ENCODE measurements at regions not wholly inside any gene's neighbourhood (a gene's known extent, or its start where the extent isn't known, plus 50 kb on each side); places are given as distances from the start of the nearest gene placed in this dataset.

- H3K27ac ChIP-seq, result no peak overlapping the region
- ATAC-seq, result no peak
- intact Hi-C loops (cut with DNase I), result no loop called here
Observed at GRCh38 chr18:23359421-23359820, 93.7 kb upstream of the RIOK3 start.

GRCh38 chr18:23363865-23364570 is 89.1 kb upstream of the RIOK3 start:
- no peak for ATAC-seq
- Histone ChIP-seq H3K27ac (no peak overlapping the region), H3K27me3 (ENCODE audit: low read depth) (no peaks in the 10 kb centered on the region), H3K4me3 (no peak overlapping the region), H3K4me1 (no peaks in the 10 kb centered on the region), H3K36me3 (no peaks in the 10 kb centered on the region), H3K9me3 (no peaks in the 10 kb centered on the region)
- no peak for DNase-seq
- no peak for TF ChIP-seq CTCF (IDR thresholded peaks at IDR 0.05)
- intact Hi-C loops (cut with DNase I), result no loop called here

More at GRCh38 chr18:23359421-23359820, 93.7 kb upstream of the RIOK3 start:
- Histone ChIP-seq H3K9me3 (no peaks in the 10 kb centered on the region), H3K36me3 (no peaks in the 10 kb centered on the region), H3K4me3 (no peak overlapping the region), H3K27me3 (ENCODE audit: low read depth) (no peaks in the 10 kb centered on the region), H3K4me1 (peaks cover 30% of the 10 kb centered on the region)
- DNase-seq, result no peak
- no peak for TF ChIP-seq CTCF (IDR thresholded peaks at IDR 0.05)

GRCh38 chr18:23365602-23366001 is 87.5 kb upstream of the RIOK3 start:
- intact Hi-C loops (cut with DNase I), result no loop called here
- no peak overlapping the region for H3K4me3 ChIP-seq
- H3K27ac ChIP-seq, result no peak overlapping the region
- H3K27me3 ChIP-seq (ENCODE audit: low read depth), result no peaks in the 10 kb centered on the region
- ATAC-seq (no peak), DNase-seq (no peak)
- H3K9me3 ChIP-seq, result no peaks in the 10 kb centered on the region
- TF ChIP-seq CTCF (IDR thresholded peaks at IDR 0.05), result no peak
- H3K4me1 ChIP-seq, result no peaks in the 10 kb centered on the region
- H3K36me3 ChIP-seq, result no peaks in the 10 kb centered on the region

GRCh38 chr18:23369266-23369665 is 83.8 kb upstream of the RIOK3 start:
- Histone ChIP-seq H3K4me1 (no peaks in the 10 kb centered on the region), H3K36me3 (no peaks in the 10 kb centered on the region), H3K27me3 (ENCODE audit: low read depth) (no peaks in the 10 kb centered on the region), H3K27ac (no peak overlapping the region), H3K4me3 (no peak overlapping the region), H3K9me3 (no peaks in the 10 kb centered on the region)
- ATAC-seq, result no peak
- TF ChIP-seq CTCF (IDR thresholded peaks at IDR 0.05), result no peak
- intact Hi-C loops (cut with DNase I), result no loop called here
- no peak for DNase-seq

- DNase-seq (no peak), ATAC-seq (no peak)
- no peaks in the 10 kb centered on the region for H3K27me3 ChIP-seq (ENCODE audit: low read depth)
- no peak overlapping the region for H3K4me3 ChIP-seq
- H3K4me1 ChIP-seq, result peaks cover 13% of the 10 kb centered on the region
- no peaks in the 10 kb centered on the region for H3K9me3 ChIP-seq
- H3K27ac ChIP-seq, result no peak overlapping the region
- TF ChIP-seq CTCF (IDR thresholded peaks at IDR 0.05), result no peak
- no peaks in the 10 kb centered on the region for H3K36me3 ChIP-seq
- intact Hi-C loops (cut with DNase I), result no loop called here
Observed at GRCh38 chr18:23373570-23373969, 79.5 kb upstream of the RIOK3 start.
